ENCODE measurements at regions not wholly inside any gene's neighbourhood (a gene's known extent, or its start where the extent isn't known, plus 50 kb on each side); places are given as distances from the start of the nearest gene placed in this dataset.
"Not testable (repeated sequence)": the region's sequence is repeated elsewhere in the genome, so short reads cannot be mapped to it uniquely, and the experiment has no call there.

GRCh38 chr14:25461780-25462179 is 411.8 kb upstream of the STXBP6 start:
- H3K27me3 ChIP-seq = no peaks in the 10 kb centered on the region
- no peaks in the 10 kb centered on the region for H3K36me3 ChIP-seq
- intact Hi-C loops (cut with DNase I) = no loop called here
- no peaks in the 10 kb centered on the region for H3K9me3 ChIP-seq
- H3K27ac ChIP-seq = no peak overlapping the region
- no peak for DNase-seq (ENCODE audit: low spot score in 2 of 2)
- no peak for TF ChIP-seq CTCF (IDR thresholded peaks at IDR 0.05)
- no peaks in the 10 kb centered on the region for H3K4me1 ChIP-seq
- H3K4me3 ChIP-seq = no peak overlapping the region

- DNase-seq (ENCODE audit: low spot score in 2 of 2) = no peak
- intact Hi-C loops (cut with DNase I) = no loop called here
- Histone ChIP-seq H3K4me1 (no peaks in the 10 kb centered on the region), H3K9me3 (no peaks in the 10 kb centered on the region), H3K36me3 (no peaks in the 10 kb centered on the region), H3K4me3 (no peak overlapping the region), H3K27ac (no peak overlapping the region), H3K27me3 (no peaks in the 10 kb centered on the region)
- no peak for TF ChIP-seq CTCF (IDR thresholded peaks at IDR 0.05)
These were observed 394.4 kb upstream of the STXBP6 start for GRCh38 chr14:25444381-25444780.

- DNase-seq (ENCODE audit: low spot score in 2 of 2); H3K27ac ChIP-seq; H3K9me3 ChIP-seq; H3K36me3 ChIP-seq; intact Hi-C loops (cut with DNase I); H3K4me1 ChIP-seq; H3K27me3 ChIP-seq; H3K4me3 ChIP-seq: not testable (repeated sequence)
These were observed 390.4 kb upstream of the STXBP6 start for GRCh38 chr14:25440382-25440781.

GRCh38 chr14:25436906-25437305 is 387.0 kb upstream of the STXBP6 start:
- no peak for DNase-seq (ENCODE audit: low spot score in 2 of 2)
- no peaks in the 10 kb centered on the region for H3K9me3 ChIP-seq
- no peaks in the 10 kb centered on the region for H3K36me3 ChIP-seq
- no peaks in the 10 kb centered on the region for H3K4me1 ChIP-seq
- H3K27me3 ChIP-seq = no peaks in the 10 kb centered on the region
- H3K4me3 ChIP-seq = no peak overlapping the region
- H3K27ac ChIP-seq = no peak overlapping the region
- no peak for TF ChIP-seq CTCF (IDR thresholded peaks at IDR 0.05)
- intact Hi-C loops (cut with DNase I) = no loop called here

- Histone ChIP-seq H3K27ac (no peak overlapping the region), H3K4me3 (no peak overlapping the region), H3K36me3 (no peaks in the 10 kb centered on the region), H3K9me3 (no peaks in the 10 kb centered on the region), H3K4me1 (no peaks in the 10 kb centered on the region), H3K27me3 (no peaks in the 10 kb centered on the region)
- no peak for DNase-seq (ENCODE audit: low spot score in 2 of 2)
- intact Hi-C loops (cut with DNase I) = no loop called here
- TF ChIP-seq CTCF (IDR thresholded peaks at IDR 0.05) = no peak
These were observed 386.4 kb upstream of the STXBP6 start for GRCh38 chr14:25436288-25436875.

- no peak for DNase-seq (ENCODE audit: low spot score in 2 of 2)
- Histone ChIP-seq H3K4me3 (no peak overlapping the region), H3K4me1 (no peaks in the 10 kb centered on the region), H3K9me3 (no peaks in the 10 kb centered on the region), H3K27me3 (no peaks in the 10 kb centered on the region), H3K27ac (no peak overlapping the region), H3K36me3 (no peaks in the 10 kb centered on the region)
- TF ChIP-seq CTCF (IDR thresholded peaks at IDR 0.05) = no peak
- intact Hi-C loops (cut with DNase I) = no loop called here
These were observed 381.5 kb upstream of the STXBP6 start for GRCh38 chr14:25431211-25432076.

Data from ascending aorta (tissue), 2 donors.